ENCODE measurements at regions not wholly inside any gene's neighbourhood (a gene's known extent, or its start where the extent isn't known, plus 50 kb on each side); places are given as distances from the start of the nearest gene placed in this dataset.

DNA sequence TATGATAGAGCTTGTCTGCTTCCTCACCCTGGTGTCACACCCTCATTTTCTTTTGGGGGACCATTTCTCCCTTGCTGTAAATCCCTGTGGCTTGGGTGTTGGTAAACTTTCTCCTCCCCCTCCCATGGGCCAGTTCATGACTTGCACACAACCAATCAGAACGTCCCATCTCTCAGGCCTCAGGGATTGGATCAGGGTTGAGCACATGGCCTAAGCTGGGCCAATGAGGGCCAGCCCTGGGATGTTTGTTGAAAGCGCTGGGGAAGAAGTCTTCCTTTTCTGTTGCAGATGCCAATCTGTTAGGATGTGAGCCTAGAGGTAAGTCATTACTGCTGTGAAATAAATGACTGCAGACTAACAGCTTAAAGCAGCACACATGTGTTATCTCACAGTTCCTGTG lies 136.7 kb downstream of the AACS start:
- Histone ChIP-seq H2BK15ac (ENCODE audit: low read length) (no peak overlapping the region), H4K5ac (ENCODE audit: insufficient read length, low read depth, low read length) (no peak overlapping the region), H3K56ac (replicated peaks; ENCODE audit: insufficient read length, low read depth, low read length) (no peak overlapping the region), H3K4me1 (replicated peaks in 1 of 4; ENCODE audit: control insufficient read depth in 3 of 4, insufficient read depth in 4 of 4, low read length in 3 of 4) (peaks cover 0 to 4% (median 0%) of the 10 kb centered on the region in 4 experiments; a peak in 2 of 7 replicates), H2AFZ (ENCODE audit: low read length) (no peak overlapping the region), H4K91ac (replicated peaks; ENCODE audit: insufficient read length, low read length) (no peak overlapping the region), H2AK5ac (ENCODE audit: low read depth, low read length) (no peak overlapping the region), H3K4me2 (ENCODE audit: insufficient read depth in 1 of 2, low read depth in 2 of 2, low read length in 2 of 2) (no peak overlapping the region), H3K4ac (replicated peaks; ENCODE audit: insufficient read length, low read depth, low read length) (no peak overlapping the region), H3K79me1 (ENCODE audit: low read depth, low read length) (peaks cover 8% of the 10 kb centered on the region; the same call in 1 of the 2 replicates), H2BK120ac (replicated peaks; ENCODE audit: low read depth, low read length) (no peak overlapping the region), H3K9me3 (ENCODE audit: insufficient read depth in 2 of 2, low read depth in 1 of 2, low read length in 1 of 2) (peaks cover 3 to 7% of the 10 kb centered on the region in 2 experiments; a peak in 2 of 4 replicates), H3K18ac (ENCODE audit: extremely low read depth, low read length) (no peak overlapping the region), H3K27ac (ENCODE audit: low read depth, low read length) (no peak overlapping the region), H3K79me2 (ENCODE audit: control insufficient read depth in 1 of 2, insufficient read depth in 2 of 2, low read length in 2 of 2) (peaks cover 13 to 94% of the 10 kb centered on the region in 2 experiments), H3K36me3 (ENCODE audit: control insufficient read depth in 2 of 4, insufficient read depth in 4 of 4, low read length in 3 of 4) (peaks cover 0 to 18% (median 2%) of the 10 kb centered on the region in 4 experiments; a peak in 3 of 8 replicates), H3K4me3 (ENCODE audit: extremely low read depth in 1 of 4, insufficient read depth in 2 of 4, low read depth in 3 of 4, low read length in 4 of 4) (no peak overlapping the region), H3K14ac (ENCODE audit: insufficient read length) (no peak overlapping the region), H3K23ac (ENCODE audit: insufficient read length) (no peak overlapping the region), H2BK5ac (ENCODE audit: low read depth, low read length) (no peak overlapping the region), H3K27me3 (replicated peaks in 1 of 4; ENCODE audit: control insufficient read depth in 3 of 4, extremely low read depth in 1 of 4, insufficient read depth in 3 of 4, low read length in 3 of 4) (no peaks in the 10 kb centered on the region), H2BK20ac (ENCODE audit: low read length) (no peak overlapping the region), H2BK12ac (ENCODE audit: low read depth, low read length) (no peak overlapping the region), H4K20me1 (replicated peaks in 1 of 2; ENCODE audit: control insufficient read depth in 1 of 2, insufficient read depth in 2 of 2, low read length in 2 of 2) (peaks cover 9 to 14% of the 10 kb centered on the region in 2 experiments), H4K8ac (ENCODE audit: extremely low read depth, insufficient read depth, low read length) (no peak overlapping the region), H3K9ac (replicated peaks in 1 of 4; ENCODE audit: extremely low read depth in 1 of 4, low read depth in 3 of 4, low read length in 3 of 4) (no peak overlapping the region), H3K23me2 (ENCODE audit: low read depth, low read length) (no peaks in the 10 kb centered on the region)
- TF ChIP-seq, protein P1, sequence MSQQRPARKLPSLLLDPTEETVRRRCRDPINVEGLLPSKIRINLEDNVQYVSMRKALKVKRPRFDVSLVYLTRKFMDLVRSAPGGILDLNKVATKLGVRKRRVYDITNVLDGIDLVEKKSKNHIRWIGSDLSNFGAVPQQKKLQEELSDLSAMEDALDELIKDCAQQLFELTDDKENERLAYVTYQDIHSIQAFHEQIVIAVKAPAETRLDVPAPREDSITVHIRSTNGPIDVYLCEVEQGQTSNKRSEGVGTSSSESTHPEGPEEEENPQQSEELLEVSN (IDR thresholded peaks at IDR 0.05) = no peak
- TF ChIP-seq GABPA (IDR thresholded peaks at IDR 0.05; ENCODE audit: borderline replicate concordance, insufficient read depth, low read length) (no peak), JUND (IDR thresholded peaks at IDR 0.05; ENCODE audit: low read length) (no peak), CREB1 (IDR thresholded peaks at IDR 0.05) (no peak)
- TF ChIP-seq, protein P2, sequence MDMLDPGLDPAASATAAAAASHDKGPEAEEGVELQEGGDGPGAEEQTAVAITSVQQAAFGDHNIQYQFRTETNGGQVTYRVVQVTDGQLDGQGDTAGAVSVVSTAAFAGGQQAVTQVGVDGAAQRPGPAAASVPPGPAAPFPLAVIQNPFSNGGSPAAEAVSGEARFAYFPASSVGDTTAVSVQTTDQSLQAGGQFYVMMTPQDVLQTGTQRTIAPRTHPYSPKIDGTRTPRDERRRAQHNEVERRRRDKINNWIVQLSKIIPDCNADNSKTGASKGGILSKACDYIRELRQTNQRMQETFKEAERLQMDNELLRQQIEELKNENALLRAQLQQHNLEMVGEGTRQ (IDR thresholded peaks at IDR 0.05; ENCODE audit: low read length) = peak; percentile 20; the same call in 1 of the 2 replicates
- 94% methylated on average over 2 of the region's 2 CpGs; no CpG with 5 or more reads in 1 of the 2 experiments for WGBS, 2 experiments (ENCODE audit: extremely low coverage in 1 of 2, insufficient coverage in 1 of 2, insufficient read length in 1 of 2, insufficient replicate concordance in 2 of 2, low coverage in 1 of 2, low lambda C conversion rate in 2 of 2, missing lambda C conversion rate in 1 of 2)
- ChIA-PET POLR2A (ENCODE audit: partially characterized antibody) (interaction anchor here (0.9 to 3.4 kb wide), 4 partner anchors 8 to 26 kb away, joined by 3 to 16 read pairs (median 4); no protein-coding TSS in a partner anchor), CTCF (ENCODE audit: partially characterized antibody) (interaction anchor here (0.8 to 7.9 kb wide), 12 partner anchors 8 to 204 kb away, joined by 3 to 46 read pairs (median 6); no protein-coding TSS in a partner anchor)
- DNase-seq (ENCODE audit: low read depth in 1 of 2, low spot score in 2 of 2) = no peak
- FAIRE-seq = no peak
